ENCODE measurements at regions not wholly inside any gene's neighbourhood (a gene's known extent, or its start where the extent isn't known, plus 50 kb on each side); places are given as distances from the start of the nearest gene placed in this dataset.
"Not testable (repeated sequence)": the region's sequence is repeated elsewhere in the genome, so short reads cannot be mapped to it uniquely, and the experiment has no call there.

DNA sequence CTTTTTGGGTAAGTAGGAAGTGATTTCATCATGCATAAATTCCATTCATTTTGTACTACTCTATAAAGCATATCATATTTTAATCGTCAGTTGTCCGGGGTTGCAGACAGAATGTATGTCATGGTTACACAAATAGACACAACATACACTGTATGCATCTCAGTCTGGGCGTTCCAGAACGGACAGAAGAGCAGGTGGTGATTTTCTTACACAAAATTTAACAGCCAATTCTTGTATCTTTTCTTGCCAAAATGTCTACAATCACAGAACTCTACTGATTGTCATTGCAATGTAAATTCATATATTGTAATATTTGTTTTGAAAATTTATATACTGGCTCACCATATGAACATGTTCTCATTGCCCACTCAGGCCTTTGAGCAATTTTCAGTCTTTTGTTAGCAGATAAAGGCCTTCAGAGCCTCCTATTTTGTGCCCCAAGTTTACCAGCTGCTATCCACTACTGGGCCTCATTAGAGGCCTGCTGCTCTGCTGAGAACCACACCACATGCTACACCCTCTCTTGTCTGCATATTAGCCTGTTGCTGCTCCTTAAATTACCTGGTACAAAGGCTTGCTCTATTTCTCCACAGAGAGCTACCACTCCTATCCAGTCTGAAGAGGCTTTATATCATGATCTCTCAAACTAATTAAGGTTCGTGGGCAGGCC lies 61.5 kb downstream of the PRDM13 start:
- TF ChIP-seq, protein P1, sequence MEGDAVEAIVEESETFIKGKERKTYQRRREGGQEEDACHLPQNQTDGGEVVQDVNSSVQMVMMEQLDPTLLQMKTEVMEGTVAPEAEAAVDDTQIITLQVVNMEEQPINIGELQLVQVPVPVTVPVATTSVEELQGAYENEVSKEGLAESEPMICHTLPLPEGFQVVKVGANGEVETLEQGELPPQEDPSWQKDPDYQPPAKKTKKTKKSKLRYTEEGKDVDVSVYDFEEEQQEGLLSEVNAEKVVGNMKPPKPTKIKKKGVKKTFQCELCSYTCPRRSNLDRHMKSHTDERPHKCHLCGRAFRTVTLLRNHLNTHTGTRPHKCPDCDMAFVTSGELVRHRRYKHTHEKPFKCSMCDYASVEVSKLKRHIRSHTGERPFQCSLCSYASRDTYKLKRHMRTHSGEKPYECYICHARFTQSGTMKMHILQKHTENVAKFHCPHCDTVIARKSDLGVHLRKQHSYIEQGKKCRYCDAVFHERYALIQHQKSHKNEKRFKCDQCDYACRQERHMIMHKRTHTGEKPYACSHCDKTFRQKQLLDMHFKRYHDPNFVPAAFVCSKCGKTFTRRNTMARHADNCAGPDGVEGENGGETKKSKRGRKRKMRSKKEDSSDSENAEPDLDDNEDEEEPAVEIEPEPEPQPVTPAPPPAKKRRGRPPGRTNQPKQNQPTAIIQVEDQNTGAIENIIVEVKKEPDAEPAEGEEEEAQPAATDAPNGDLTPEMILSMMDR (IDR thresholded peaks at IDR 0.05; ENCODE audit: insufficient read depth, low read depth, low read length) = no peak
- no peak for DNase-seq (ENCODE audit: low read depth)

DNA sequence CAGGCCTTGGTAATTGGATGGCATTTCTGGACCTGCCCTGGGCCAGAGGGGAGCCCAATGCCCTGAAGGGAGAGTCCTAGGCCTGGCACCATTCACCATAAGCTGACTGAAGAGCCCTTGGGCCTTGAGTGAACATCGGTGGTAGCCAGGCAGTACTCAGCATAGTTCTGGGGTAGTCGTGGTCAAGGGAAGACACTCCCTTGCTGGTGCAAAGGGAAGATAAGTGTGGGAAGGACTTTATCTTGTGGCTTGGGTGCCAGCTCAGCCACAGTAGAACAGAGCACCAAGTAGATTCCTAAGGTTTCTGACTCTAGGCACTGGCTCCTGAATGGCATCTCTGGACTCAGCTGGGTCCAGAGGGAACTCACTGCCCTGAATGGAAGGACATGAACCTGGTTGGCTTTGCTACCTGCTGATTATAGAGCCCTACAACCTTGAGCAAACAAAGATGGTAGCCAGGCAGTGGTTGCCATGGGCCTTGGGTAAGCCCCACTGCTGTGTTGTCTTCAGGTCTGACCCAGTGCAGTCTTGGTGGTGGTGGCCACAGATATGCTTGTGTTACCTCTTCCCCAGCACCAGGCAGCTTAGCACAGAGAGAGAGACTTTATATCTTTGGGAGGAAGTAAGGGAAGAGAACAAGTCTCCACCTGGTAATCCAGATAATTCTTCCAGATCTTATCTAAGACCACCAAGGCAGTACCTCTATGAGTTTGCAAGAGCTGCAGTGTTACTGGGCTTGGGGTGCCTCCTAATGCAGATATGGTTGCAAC lies 83.5 kb downstream of the PRDM13 start:
- TF ChIP-seq, protein P1 (IDR thresholded peaks at IDR 0.05; ENCODE audit: insufficient read depth, low read depth, low read length) = no peak
- no peak overlapping the region for H3K4me3 ChIP-seq (ENCODE audit: low read depth, low read length)
- no peak for DNase-seq (ENCODE audit: low read depth)

More for the DNA sequence above, 61.5 kb downstream of the PRDM13 start:
- no peak overlapping the region for H3K4me3 ChIP-seq (ENCODE audit: low read depth, low read length)

DNA sequence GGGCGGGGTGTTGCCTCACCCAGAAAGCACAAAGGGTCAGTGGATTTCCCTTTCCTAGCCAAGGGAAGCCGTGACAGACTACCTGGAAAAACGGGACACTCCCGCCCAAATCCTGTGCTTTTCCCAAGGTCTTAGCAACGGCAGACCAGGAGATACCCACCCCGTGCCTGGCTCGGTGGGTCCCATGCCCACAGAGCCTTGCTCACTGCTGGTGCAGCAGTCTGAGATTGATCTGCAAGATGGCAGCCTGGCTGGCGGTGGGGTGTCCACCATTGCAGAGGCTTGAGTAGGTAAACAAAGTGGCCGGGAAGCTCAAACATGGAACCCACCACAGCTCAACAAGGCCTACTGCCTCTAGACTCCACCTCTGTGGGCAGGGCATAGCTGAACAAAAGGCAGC lies 95.7 kb downstream of the PRDM13 start:
- not testable (repeated sequence) for DNase-seq (ENCODE audit: low read depth); H3K4me3 ChIP-seq (ENCODE audit: low read depth, low read length)

DNA sequence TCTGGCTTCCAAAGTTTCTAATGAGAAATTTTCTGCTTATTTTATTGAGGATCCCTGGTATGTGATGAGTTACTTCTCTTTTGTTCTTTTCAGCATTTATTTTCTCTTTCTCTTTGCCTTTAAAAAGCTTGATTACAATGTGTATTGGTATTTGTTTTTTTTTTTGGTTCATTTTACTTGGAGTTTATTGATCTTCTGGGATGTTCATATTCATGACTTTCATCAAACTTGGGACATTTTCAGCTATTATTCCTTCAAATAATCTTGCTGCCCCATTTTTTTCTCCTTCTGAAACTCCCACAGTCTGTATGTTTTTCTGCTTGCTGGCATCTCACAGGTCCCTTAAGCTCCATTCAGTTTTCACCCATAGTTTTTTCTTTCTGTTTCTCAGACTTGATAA lies 102.4 kb downstream of the PRDM13 start:
- no peak for DNase-seq (ENCODE audit: low read depth)
- no peak overlapping the region for H3K4me3 ChIP-seq (ENCODE audit: low read depth, low read length)
- TF ChIP-seq, protein P1 (IDR thresholded peaks at IDR 0.05; ENCODE audit: insufficient read depth, low read depth, low read length) = no peak

GRCh38 chr6:99711302-99711701 lies 104.7 kb downstream of the PRDM13 start:
- no peak overlapping the region for H3K4me3 ChIP-seq (ENCODE audit: low read depth, low read length)
- TF ChIP-seq, protein P1 (IDR thresholded peaks at IDR 0.05; ENCODE audit: insufficient read depth, low read depth, low read length) = no peak
- DNase-seq (ENCODE audit: low read depth) = no peak

GRCh38 chr6:99711925-99712324 lies 105.3 kb downstream of the PRDM13 start:
- H3K4me3 ChIP-seq (ENCODE audit: low read depth, low read length) = no peak overlapping the region
- TF ChIP-seq, protein P1 (IDR thresholded peaks at IDR 0.05; ENCODE audit: insufficient read depth, low read depth, low read length) = no peak
- DNase-seq (ENCODE audit: low read depth) = no peak

GRCh38 chr6:99712519-99712918 lies 105.9 kb downstream of the PRDM13 start:
- TF ChIP-seq, protein P1 (IDR thresholded peaks at IDR 0.05; ENCODE audit: insufficient read depth, low read depth, low read length) = no peak

DNA sequence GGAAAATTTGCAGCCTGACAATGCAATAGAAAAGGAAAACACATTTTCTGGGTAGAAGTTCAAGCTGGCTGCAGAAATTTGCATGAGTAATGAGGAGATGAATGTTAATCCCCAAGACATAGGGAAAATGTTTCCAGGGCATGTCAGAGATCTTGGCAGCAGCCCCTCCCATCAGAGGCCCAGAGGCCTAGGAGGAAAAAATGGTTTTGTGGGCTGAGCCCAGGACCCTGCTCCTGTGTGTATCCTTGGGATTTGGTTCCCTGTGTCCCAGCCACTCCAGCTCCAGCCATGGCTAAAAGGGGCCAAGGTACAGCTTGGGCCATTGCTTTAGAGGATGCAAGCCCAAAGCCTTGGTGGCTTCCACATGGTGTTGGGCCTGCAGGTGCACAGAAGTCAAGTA lies 115.4 kb downstream of the PRDM13 start:
- not testable (repeated sequence) for H3K4me3 ChIP-seq (ENCODE audit: low read depth, low read length); DNase-seq (ENCODE audit: low read depth)

More at GRCh38 chr6:99712519-99712918, 105.9 kb downstream of the PRDM13 start:
- no peak overlapping the region for H3K4me3 ChIP-seq (ENCODE audit: low read depth, low read length)
- DNase-seq (ENCODE audit: low read depth) = no peak

- not testable (repeated sequence) for H3K4me3 ChIP-seq (ENCODE audit: low read depth, low read length); DNase-seq (ENCODE audit: low read depth)
Measured at GRCh38 chr6:99730237-99730636, 123.6 kb downstream of the PRDM13 start.
